ENCODE measurements at regions not wholly inside any gene's neighbourhood (a gene's known extent, or its start where the extent isn't known, plus 50 kb on each side); places are given as distances from the start of the nearest gene placed in this dataset.

DNA sequence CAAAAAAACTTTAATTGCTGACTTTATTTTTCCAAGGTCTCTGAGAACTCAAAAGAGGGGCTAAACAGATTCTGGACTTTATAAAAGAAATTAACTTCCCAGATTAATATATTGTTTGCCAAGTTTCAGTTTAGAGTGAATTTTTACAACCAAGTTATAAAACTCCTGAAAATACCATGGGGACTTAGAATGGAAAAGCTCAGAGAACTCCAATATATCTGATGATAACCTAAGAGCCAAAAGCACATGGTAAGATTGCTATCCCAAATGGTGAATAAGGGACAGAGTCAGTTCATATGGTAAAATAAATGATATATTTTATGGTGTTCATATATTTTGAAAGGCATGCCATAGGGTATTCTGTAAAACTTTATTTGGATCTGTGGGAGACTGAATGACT lies 470.9 kb downstream of the TTLL7 start:
- no peak for TF ChIP-seq POLR2A (IDR thresholded peaks at IDR 0.05)
- no peak for TF ChIP-seq POLR2AphosphoS5 (IDR thresholded peaks at IDR 0.05)
- TF ChIP-seq, protein P1, sequence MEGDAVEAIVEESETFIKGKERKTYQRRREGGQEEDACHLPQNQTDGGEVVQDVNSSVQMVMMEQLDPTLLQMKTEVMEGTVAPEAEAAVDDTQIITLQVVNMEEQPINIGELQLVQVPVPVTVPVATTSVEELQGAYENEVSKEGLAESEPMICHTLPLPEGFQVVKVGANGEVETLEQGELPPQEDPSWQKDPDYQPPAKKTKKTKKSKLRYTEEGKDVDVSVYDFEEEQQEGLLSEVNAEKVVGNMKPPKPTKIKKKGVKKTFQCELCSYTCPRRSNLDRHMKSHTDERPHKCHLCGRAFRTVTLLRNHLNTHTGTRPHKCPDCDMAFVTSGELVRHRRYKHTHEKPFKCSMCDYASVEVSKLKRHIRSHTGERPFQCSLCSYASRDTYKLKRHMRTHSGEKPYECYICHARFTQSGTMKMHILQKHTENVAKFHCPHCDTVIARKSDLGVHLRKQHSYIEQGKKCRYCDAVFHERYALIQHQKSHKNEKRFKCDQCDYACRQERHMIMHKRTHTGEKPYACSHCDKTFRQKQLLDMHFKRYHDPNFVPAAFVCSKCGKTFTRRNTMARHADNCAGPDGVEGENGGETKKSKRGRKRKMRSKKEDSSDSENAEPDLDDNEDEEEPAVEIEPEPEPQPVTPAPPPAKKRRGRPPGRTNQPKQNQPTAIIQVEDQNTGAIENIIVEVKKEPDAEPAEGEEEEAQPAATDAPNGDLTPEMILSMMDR (IDR thresholded peaks at IDR 0.05), result no peak
- TF ChIP-seq EP300 (IDR thresholded peaks at IDR 0.05), result no peak
